Mesenchymal stem cell (in vitro differentiated cells and primary cell): ENCODE measurements at regions not wholly inside any gene's neighbourhood (a gene's known extent, or its start where the extent isn't known, plus 50 kb on each side); places are given as distances from the start of the nearest gene placed in this dataset.

Source experiments
- DNase-seq: peaks from one replicate; pipeline ENCODE4 v3.0.0-alpha.2; 2013
- H2AFZ ChIP-seq: one replicate; pipeline ENCODE4 v1.6.1; 2013; ENCODE audit warnings: low read depth, mild to moderate bottlenecking, control low read depth, inconsistent platforms, low read length, moderate library complexity
- H2AK5ac ChIP-seq: 2 replicates; pipeline ENCODE4 v1.6.1; 2013; ENCODE audit warnings: low read length, moderate library complexity, mild to moderate bottlenecking, inconsistent platforms; ENCODE audit not compliant: severe bottlenecking
- H2BK120ac ChIP-seq: one replicate; pipeline ENCODE4 v1.6.1; 2013; ENCODE audit warnings: low read depth, mild to moderate bottlenecking, inconsistent platforms, low read length, moderate library complexity
- H2BK12ac ChIP-seq, 2 experiments: one replicate each; pipeline ENCODE4 v1.6.1; 2013; ENCODE audit warnings: inconsistent platforms in 2 of 2, low read length in 2 of 2, mild to moderate bottlenecking in 2 of 2, moderate library complexity in 2 of 2, control low read depth in 1 of 2
- H2BK15ac ChIP-seq: one replicate; pipeline ENCODE4 v1.6.1; 2013; ENCODE audit warnings: mild to moderate bottlenecking, low read depth, inconsistent platforms; ENCODE audit not compliant: poor library complexity, severe bottlenecking
- H2BK5ac ChIP-seq: 2 replicates; pipeline ENCODE4 v1.6.1; 2013; ENCODE audit warnings: low read depth, mild to moderate bottlenecking, low read length, control low read depth, inconsistent platforms; ENCODE audit not compliant: poor library complexity, severe bottlenecking
- H3K14ac ChIP-seq, 2 experiments: one replicate each; pipeline ENCODE4 v1.6.1; 2013; ENCODE audit warnings: inconsistent platforms in 2 of 2, low read length in 2 of 2, control low read depth in 1 of 2, mild to moderate bottlenecking in 1 of 2, moderate library complexity in 1 of 2
- H3K18ac ChIP-seq, 2 experiments: one replicate each; pipeline ENCODE4 v1.6.1; 2013; ENCODE audit warnings: inconsistent platforms in 2 of 2, low read length in 2 of 2, control low read depth in 1 of 2, low read depth in 1 of 2, mild to moderate bottlenecking in 1 of 2
- H3K23ac ChIP-seq, 2 experiments: one replicate each; pipeline ENCODE4 v1.6.1; 2013; ENCODE audit warnings: inconsistent platforms in 2 of 2, low read length in 2 of 2, mild to moderate bottlenecking in 2 of 2, moderate library complexity in 2 of 2, control low read depth in 1 of 2
- H3K27ac ChIP-seq: 2 replicates; pipeline ENCODE4 v1.5.1; 2013; ENCODE audit warnings: mild to moderate bottlenecking, moderate library complexity, low read length, control low read depth, inconsistent platforms; ENCODE audit not compliant: poor library complexity, severe bottlenecking
- H3K27me3 ChIP-seq, 2 experiments: 2 replicates each; pipeline versions ENCODE4 v1.6.1 to v1.7.0; 2013; ENCODE audit warnings: low read length in 2 of 2, mild to moderate bottlenecking in 2 of 2, moderate library complexity in 2 of 2, control low read depth in 1 of 2, inconsistent platforms in 1 of 2; ENCODE audit not compliant: control insufficient read depth in 1 of 2, insufficient read depth in 1 of 2
- H3K36me3 ChIP-seq, 2 experiments: 2 replicates each; pipeline versions ENCODE4 v1.6.1 to v1.7.0; 2013; ENCODE audit warnings: low read length in 2 of 2, control low read depth in 1 of 2, inconsistent platforms in 1 of 2, low read depth in 1 of 2, mild to moderate bottlenecking in 1 of 2; ENCODE audit not compliant: insufficient read depth in 2 of 2, control insufficient read depth in 1 of 2
- H3K4ac ChIP-seq, 2 experiments: one replicate each; pipeline ENCODE4 v1.6.1; 2013; ENCODE audit warnings: inconsistent platforms in 2 of 2, low read length in 2 of 2, mild to moderate bottlenecking in 2 of 2, moderate library complexity in 2 of 2, control low read depth in 1 of 2, low read depth in 1 of 2
- H3K4me1 ChIP-seq: 2 replicates; pipeline ENCODE4 v1.6.1; 2013; ENCODE audit warnings: low read depth, low read length, control low read depth; ENCODE audit not compliant: control insufficient read depth, insufficient read depth
- H3K4me2 ChIP-seq: 2 replicates; pipeline ENCODE4 v1.6.1; 2013; ENCODE audit warnings: low read length, mild to moderate bottlenecking, inconsistent platforms; ENCODE audit not compliant: poor library complexity, severe bottlenecking
- H3K4me3 ChIP-seq, 2 experiments: 2 replicates each; pipeline versions ENCODE4 v1.5.1 to v1.7.0; 2013; ENCODE audit warnings: low read length in 2 of 2, mild to moderate bottlenecking in 2 of 2, control low read depth in 1 of 2, low read depth in 1 of 2; ENCODE audit not compliant: insufficient read depth in 1 of 2
- H3K79me1 ChIP-seq: replicated peaks from 2 replicates; pipeline ENCODE4 v1.6.1; 2013; ENCODE audit warnings: mild to moderate bottlenecking, control low read depth, low read length, inconsistent platforms; ENCODE audit not compliant: poor library complexity, severe bottlenecking
- H3K9ac ChIP-seq: 2 replicates; pipeline ENCODE4 v1.7.0; 2013; ENCODE audit warnings: mild to moderate bottlenecking, low read length, moderate library complexity
- H3K9me3 ChIP-seq: 2 replicates; pipeline ENCODE4 v1.7.0; 2013; ENCODE audit warnings: mild to moderate bottlenecking, low read length; ENCODE audit not compliant: control insufficient read depth
- H4K8ac ChIP-seq: one replicate; pipeline ENCODE4 v1.6.1; 2013; ENCODE audit warnings: inconsistent platforms, mild to moderate bottlenecking, low read length, moderate library complexity
- H4K91ac ChIP-seq: one replicate; pipeline ENCODE4 v1.6.1; 2013; ENCODE audit warnings: mild to moderate bottlenecking, low read length, inconsistent platforms
- WGBS: methylation state at CpG from one replicate; pipeline ENCODE4 v1.1.7; 2013; ENCODE audit warnings: mixed read lengths; 5-methylcytosine and 5-hydroxymethylcytosine counted together

DNA sequence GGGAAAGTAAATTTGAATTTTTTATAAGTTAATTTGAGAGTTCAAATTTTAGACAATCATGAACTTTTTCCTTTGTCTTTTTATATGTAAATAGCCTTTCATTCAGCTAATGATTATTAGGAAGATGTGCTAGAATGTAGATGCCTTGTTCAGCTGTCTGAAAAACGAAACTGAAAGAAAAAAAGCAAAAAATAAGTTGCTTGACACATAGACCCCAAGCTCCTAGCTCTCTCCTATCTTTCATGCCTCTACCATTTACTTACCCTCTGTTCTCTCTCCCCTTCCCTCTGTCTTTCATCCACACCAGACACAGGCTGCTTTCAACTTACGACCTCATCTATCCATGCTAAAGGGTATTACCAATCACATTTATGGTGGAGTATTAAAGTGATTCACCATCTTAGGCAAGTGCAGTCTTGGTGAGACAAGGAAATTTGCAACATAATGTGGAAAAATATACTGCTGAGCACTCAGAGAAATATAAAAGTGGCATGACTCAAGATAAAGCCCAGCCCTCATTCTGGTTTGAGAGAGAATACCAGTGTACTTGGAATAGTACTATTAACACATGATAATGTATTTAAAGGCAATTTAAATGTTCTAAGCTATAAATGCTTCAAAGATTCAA lies 425.6 kb downstream of the SUCLG1 start:
- H3K23ac ChIP-seq = no peak overlapping the region
- no peak overlapping the region for H2AFZ ChIP-seq
- H3K27me3 ChIP-seq = no peaks in the 10 kb centered on the region
- H3K14ac ChIP-seq = no peak overlapping the region
- H3K4me1 ChIP-seq = no peaks in the 10 kb centered on the region
- WGBS = 11% methylated on average over 1 of the region's 2 CpGs
- no peak overlapping the region for H2BK15ac ChIP-seq
- no peak overlapping the region for H2BK120ac ChIP-seq
- no peak for DNase-seq
- no peak overlapping the region for H2BK5ac ChIP-seq
- H3K36me3 ChIP-seq = no peaks in the 10 kb centered on the region
- H3K27ac ChIP-seq = no peak overlapping the region
- peak overlapping the region in 1 of 2 experiments; percentile 47 for H3K4me3 ChIP-seq
- H4K8ac ChIP-seq = no peak overlapping the region
- H3K18ac ChIP-seq = no peak overlapping the region
- H3K9ac ChIP-seq = no peak overlapping the region
- no peaks in the 10 kb centered on the region for H3K9me3 ChIP-seq
- no peaks in the 10 kb centered on the region for H3K79me1 ChIP-seq
- H2BK12ac ChIP-seq = no peak overlapping the region
- no peak overlapping the region for H3K4me2 ChIP-seq
- H3K4ac ChIP-seq = no peak overlapping the region
- H4K91ac ChIP-seq = no peak overlapping the region
- no peak overlapping the region for H2AK5ac ChIP-seq

DNA sequence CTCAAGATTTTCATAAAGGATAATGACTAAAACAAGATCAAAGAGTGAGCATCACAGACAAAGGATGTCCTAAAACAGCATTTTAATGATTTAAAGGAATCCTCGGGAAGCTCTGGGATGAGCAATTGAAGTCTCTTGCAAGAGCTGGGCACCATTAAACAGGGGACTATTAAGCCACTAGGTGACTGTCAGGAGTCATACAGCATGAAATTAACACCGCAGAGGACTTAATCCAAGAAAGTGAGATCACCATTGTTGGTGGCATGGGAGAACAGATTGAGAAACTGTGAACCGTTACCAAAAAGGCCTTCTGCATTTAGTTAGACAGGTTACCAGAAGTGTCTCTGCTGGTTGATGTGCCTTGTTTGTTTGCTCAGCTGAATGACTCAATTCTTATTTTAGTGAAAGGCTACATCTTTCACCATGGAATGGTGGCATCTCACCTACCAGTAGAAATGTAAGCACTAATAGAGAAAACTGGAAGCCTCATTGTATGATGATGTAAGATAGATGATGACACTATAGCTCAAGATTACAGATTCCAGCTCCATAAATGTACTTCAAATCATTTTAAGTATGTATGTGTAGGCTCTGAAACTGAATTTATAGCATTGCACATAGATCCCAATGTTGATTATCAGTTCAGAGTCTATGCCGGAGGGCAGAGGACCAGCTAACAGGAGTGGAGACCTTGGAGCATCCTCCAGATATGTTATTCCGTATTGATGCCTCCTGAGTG lies 427.6 kb downstream of the SUCLG1 start:
- no peak overlapping the region for H2BK5ac ChIP-seq
- no peak overlapping the region for H3K14ac ChIP-seq
- no peak overlapping the region for H4K91ac ChIP-seq
- no peaks in the 10 kb centered on the region for H3K27me3 ChIP-seq
- no peaks in the 10 kb centered on the region for H3K36me3 ChIP-seq
- DNase-seq = no peak
- no peak overlapping the region for H4K8ac ChIP-seq
- no peaks in the 10 kb centered on the region for H3K79me1 ChIP-seq
- no peak overlapping the region for H3K4ac ChIP-seq
- no peak overlapping the region for H3K23ac ChIP-seq
- H2AK5ac ChIP-seq = no peak overlapping the region
- no peak overlapping the region for H2BK120ac ChIP-seq
- H3K27ac ChIP-seq = no peak overlapping the region
- 80% methylated on average over 5 of the region's 5 CpGs for WGBS
- no peak overlapping the region for H3K4me3 ChIP-seq
- no peak overlapping the region for H3K4me2 ChIP-seq
- no peak overlapping the region for H2AFZ ChIP-seq
- no peak overlapping the region for H2BK15ac ChIP-seq
- no peak overlapping the region for H3K9ac ChIP-seq
- no peak overlapping the region for H3K18ac ChIP-seq
- no peaks in the 10 kb centered on the region for H3K4me1 ChIP-seq
- H3K9me3 ChIP-seq = no peaks in the 10 kb centered on the region
- H2BK12ac ChIP-seq = no peak overlapping the region

DNA sequence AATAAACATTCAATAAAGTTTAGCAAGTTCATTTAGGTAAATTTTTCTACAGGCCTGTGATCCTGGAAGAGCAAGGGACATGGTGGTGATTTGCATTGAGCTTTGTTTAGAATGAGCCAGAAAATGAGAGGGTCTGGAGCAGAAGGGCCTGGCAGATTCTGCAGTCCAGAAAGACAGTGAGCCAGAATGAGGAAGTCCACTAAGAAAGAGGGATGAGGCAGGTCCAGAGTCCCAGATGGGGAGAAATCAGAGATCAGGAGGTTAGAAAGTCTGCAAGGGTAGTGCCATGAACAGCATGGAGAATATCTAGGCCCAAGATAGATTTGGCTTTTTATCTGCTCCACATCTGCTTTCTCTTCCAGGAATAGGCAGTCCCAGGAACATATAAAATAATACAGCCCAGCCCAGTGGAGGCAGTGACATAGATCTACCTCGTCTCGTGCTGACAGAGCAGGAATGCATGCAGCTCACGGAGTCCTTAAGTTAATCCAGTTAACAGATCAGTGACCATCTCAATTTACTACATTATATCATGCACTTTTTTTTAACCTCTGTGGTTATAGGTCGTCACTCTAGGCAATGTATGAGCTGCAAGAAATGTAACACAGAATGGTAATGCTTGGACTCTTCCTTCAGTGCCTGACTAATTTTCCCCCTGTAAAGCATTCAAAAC lies 429.0 kb downstream of the SUCLG1 start:
- H3K36me3 ChIP-seq = no peaks in the 10 kb centered on the region
- no peak overlapping the region for H2BK120ac ChIP-seq
- no peak overlapping the region for H3K4me3 ChIP-seq
- no peak overlapping the region for H4K91ac ChIP-seq
- DNase-seq = no peak
- no peak overlapping the region for H2AK5ac ChIP-seq
- H2BK5ac ChIP-seq = no peak overlapping the region
- H3K9me3 ChIP-seq = no peaks in the 10 kb centered on the region
- H3K27ac ChIP-seq = no peak overlapping the region
- H2BK12ac ChIP-seq = no peak overlapping the region
- no peaks in the 10 kb centered on the region for H3K27me3 ChIP-seq
- no peak overlapping the region for H3K18ac ChIP-seq
- no peak overlapping the region for H3K4me2 ChIP-seq
- H2BK15ac ChIP-seq = no peak overlapping the region
- no peak overlapping the region for H3K4ac ChIP-seq
- no peak overlapping the region for H4K8ac ChIP-seq
- no peaks in the 10 kb centered on the region for H3K79me1 ChIP-seq
- no peak overlapping the region for H2AFZ ChIP-seq
- H3K23ac ChIP-seq = no peak overlapping the region
- no peak overlapping the region for H3K9ac ChIP-seq
- no peak overlapping the region for H3K14ac ChIP-seq
- H3K4me1 ChIP-seq = no peaks in the 10 kb centered on the region
- WGBS = 52% methylated on average over 3 of the region's 4 CpGs

DNA sequence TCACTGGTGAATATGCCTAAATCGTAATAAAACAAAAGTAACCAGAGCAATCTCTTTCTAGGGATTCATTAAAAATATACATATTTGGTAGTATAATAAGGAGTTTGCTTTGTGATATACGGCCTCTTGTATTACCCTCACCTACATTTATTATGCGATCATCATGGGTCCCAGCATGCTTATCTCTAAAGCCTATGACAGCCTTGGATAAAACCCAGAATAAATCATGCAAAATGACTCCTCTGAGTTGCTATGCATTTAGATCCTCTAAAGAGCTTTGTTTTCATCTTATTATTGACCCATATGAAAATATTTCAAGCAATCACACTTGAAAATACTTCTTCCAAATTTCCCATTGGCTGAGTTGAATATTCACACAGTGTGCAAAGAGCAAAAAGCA lies 432.3 kb downstream of the SUCLG1 start:
- no peak overlapping the region for H3K4me2 ChIP-seq
- H4K91ac ChIP-seq = no peak overlapping the region
- no peak for DNase-seq
- H2AK5ac ChIP-seq = no peak overlapping the region
- H2BK120ac ChIP-seq = no peak overlapping the region
- no peaks in the 10 kb centered on the region for H3K9me3 ChIP-seq
- no peak overlapping the region for H3K27ac ChIP-seq
- peaks cover 0 to 3% of the 10 kb centered on the region in 2 experiments for H3K27me3 ChIP-seq
- no peak overlapping the region for H4K8ac ChIP-seq
- no peaks in the 10 kb centered on the region for H3K36me3 ChIP-seq
- no peak overlapping the region for H2BK5ac ChIP-seq
- H3K4ac ChIP-seq = no peak overlapping the region
- H2BK15ac ChIP-seq = no peak overlapping the region
- H3K18ac ChIP-seq = no peak overlapping the region
- H3K23ac ChIP-seq = no peak overlapping the region
- H2BK12ac ChIP-seq = no peak overlapping the region
- no peak overlapping the region for H3K4me3 ChIP-seq
- no peaks in the 10 kb centered on the region for H3K4me1 ChIP-seq
- H3K9ac ChIP-seq = no peak overlapping the region
- no peaks in the 10 kb centered on the region for H3K79me1 ChIP-seq
- H3K14ac ChIP-seq = no peak overlapping the region
- no peak overlapping the region for H2AFZ ChIP-seq
- WGBS = 94% methylated on average over 2 of the region's 3 CpGs
